ENCODE measurements at regions not wholly inside any gene's neighbourhood (a gene's known extent, or its start where the extent isn't known, plus 50 kb on each side); places are given as distances from the start of the nearest gene placed in this dataset.

DNA sequence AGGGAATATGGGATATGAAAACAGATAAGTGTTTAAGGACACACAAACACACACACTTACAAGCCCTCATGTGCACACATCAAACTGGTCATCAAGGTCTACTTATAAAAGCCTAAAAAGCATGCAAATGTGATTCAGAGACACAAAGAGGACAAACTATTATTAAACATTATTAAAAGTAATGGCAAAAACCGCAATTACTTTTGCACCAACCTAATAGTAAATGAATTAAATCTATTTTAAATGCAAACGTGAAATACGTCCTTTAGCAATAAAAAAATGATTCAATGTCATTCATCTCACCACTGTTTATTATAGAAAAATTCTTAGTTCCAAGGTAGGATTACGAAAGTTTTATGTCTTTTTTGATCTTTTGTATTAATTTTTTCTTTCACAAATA, 91.1 kb upstream of the ARMCX2 start:
- Histone ChIP-seq H3K9me3 (ENCODE audit: control insufficient read depth, insufficient read depth, low read depth, low read length) (no peaks in the 10 kb centered on the region), H3K36me3 (ENCODE audit: control insufficient read depth in 2 of 2, insufficient read depth in 1 of 2, low read length in 2 of 2) (no peaks in the 10 kb centered on the region), H3K4me3 (ENCODE audit: low read depth, low read length) (no peak overlapping the region), H3K27ac (ENCODE audit: extremely low read depth, low read depth, low read length) (no peak overlapping the region), H3K4me1 (ENCODE audit: control insufficient read depth, insufficient read depth, low read length) (no peaks in the 10 kb centered on the region)
- CTCF ChIA-PET, result no interaction called here
- no peak for TF ChIP-seq ZBTB44 (tag by site-specific recombination; IDR thresholded peaks at IDR 0.05)
- no peak for TF ChIP-seq ELK4 (IDR thresholded peaks at IDR 0.05; ENCODE audit: borderline replicate concordance, low read depth, low read length)
- no peak for TF ChIP-seq ZNF555 (tag by site-specific recombination; conservative IDR thresholded peaks at IDR 0.05)
- TF ChIP-seq, protein P1, sequence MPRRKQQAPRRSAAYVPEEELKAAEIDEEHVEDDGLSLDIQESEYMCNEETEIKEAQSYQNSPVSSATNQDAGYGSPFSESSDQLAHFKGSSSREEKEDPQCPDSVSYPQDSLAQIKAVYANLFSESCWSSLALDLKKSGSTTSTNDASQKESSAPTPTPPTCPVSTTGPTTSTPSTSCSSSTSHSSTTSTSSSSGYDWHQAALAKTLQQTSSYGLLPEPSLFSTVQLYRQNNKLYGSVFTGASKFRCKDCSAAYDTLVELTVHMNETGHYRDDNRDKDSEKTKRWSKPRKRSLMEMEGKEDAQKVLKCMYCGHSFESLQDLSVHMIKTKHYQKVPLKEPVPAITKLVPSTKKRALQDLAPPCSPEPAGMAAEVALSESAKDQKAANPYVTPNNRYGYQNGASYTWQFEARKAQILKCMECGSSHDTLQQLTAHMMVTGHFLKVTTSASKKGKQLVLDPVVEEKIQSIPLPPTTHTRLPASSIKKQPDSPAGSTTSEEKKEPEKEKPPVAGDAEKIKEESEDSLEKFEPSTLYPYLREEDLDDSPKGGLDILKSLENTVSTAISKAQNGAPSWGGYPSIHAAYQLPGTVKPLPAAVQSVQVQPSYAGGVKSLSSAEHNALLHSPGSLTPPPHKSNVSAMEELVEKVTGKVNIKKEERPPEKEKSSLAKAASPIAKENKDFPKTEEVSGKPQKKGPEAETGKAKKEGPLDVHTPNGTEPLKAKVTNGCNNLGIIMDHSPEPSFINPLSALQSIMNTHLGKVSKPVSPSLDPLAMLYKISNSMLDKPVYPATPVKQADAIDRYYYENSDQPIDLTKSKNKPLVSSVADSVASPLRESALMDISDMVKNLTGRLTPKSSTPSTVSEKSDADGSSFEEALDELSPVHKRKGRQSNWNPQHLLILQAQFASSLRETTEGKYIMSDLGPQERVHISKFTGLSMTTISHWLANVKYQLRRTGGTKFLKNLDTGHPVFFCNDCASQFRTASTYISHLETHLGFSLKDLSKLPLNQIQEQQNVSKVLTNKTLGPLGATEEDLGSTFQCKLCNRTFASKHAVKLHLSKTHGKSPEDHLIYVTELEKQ (tag by site-specific recombination; IDR thresholded peaks at IDR 0.05; ENCODE audit: borderline replicate concordance), result no peak
- TF ChIP-seq GLIS1 (tag by site-specific recombination; IDR thresholded peaks at IDR 0.05), result no peak
- no peak for TF ChIP-seq MEIS1 (CRISPR knock-in tag; IDR thresholded peaks at IDR 0.05; ENCODE audit: borderline replicate concordance)
- TF ChIP-seq, protein P2, sequence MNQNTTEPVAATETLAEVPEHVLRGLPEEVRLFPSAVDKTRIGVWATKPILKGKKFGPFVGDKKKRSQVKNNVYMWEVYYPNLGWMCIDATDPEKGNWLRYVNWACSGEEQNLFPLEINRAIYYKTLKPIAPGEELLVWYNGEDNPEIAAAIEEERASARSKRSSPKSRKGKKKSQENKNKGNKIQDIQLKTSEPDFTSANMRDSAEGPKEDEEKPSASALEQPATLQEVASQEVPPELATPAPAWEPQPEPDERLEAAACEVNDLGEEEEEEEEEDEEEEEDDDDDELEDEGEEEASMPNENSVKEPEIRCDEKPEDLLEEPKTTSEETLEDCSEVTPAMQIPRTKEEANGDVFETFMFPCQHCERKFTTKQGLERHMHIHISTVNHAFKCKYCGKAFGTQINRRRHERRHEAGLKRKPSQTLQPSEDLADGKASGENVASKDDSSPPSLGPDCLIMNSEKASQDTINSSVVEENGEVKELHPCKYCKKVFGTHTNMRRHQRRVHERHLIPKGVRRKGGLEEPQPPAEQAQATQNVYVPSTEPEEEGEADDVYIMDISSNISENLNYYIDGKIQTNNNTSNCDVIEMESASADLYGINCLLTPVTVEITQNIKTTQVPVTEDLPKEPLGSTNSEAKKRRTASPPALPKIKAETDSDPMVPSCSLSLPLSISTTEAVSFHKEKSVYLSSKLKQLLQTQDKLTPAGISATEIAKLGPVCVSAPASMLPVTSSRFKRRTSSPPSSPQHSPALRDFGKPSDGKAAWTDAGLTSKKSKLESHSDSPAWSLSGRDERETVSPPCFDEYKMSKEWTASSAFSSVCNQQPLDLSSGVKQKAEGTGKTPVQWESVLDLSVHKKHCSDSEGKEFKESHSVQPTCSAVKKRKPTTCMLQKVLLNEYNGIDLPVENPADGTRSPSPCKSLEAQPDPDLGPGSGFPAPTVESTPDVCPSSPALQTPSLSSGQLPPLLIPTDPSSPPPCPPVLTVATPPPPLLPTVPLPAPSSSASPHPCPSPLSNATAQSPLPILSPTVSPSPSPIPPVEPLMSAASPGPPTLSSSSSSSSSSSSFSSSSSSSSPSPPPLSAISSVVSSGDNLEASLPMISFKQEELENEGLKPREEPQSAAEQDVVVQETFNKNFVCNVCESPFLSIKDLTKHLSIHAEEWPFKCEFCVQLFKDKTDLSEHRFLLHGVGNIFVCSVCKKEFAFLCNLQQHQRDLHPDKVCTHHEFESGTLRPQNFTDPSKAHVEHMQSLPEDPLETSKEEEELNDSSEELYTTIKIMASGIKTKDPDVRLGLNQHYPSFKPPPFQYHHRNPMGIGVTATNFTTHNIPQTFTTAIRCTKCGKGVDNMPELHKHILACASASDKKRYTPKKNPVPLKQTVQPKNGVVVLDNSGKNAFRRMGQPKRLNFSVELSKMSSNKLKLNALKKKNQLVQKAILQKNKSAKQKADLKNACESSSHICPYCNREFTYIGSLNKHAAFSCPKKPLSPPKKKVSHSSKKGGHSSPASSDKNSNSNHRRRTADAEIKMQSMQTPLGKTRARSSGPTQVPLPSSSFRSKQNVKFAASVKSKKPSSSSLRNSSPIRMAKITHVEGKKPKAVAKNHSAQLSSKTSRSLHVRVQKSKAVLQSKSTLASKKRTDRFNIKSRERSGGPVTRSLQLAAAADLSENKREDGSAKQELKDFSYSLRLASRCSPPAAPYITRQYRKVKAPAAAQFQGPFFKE (tag by site-specific recombination; IDR thresholded peaks at IDR 0.05; ENCODE audit: borderline replicate concordance), result no peak
- no peak for TF ChIP-seq ZNF792 (tag by site-specific recombination; IDR thresholded peaks at IDR 0.05)
- TF ChIP-seq ZBTB11 (tag by site-specific recombination; conservative IDR thresholded peaks at IDR 0.05; ENCODE audit: low read depth), result no peak
- no peak for TF ChIP-seq ZNF791 (tag by site-specific recombination; IDR thresholded peaks at IDR 0.05)
- no peak for TF ChIP-seq ZBTB7A (tag by site-specific recombination; IDR thresholded peaks at IDR 0.05; ENCODE audit: low read depth)
- TF ChIP-seq MYNN (tag by site-specific recombination; IDR thresholded peaks at IDR 0.05; ENCODE audit: borderline replicate concordance), result no peak
- TF ChIP-seq ZBTB48 (tag by site-specific recombination; IDR thresholded peaks at IDR 0.05), result no peak
- no peak for TF ChIP-seq ZNF37A (tag by site-specific recombination; IDR thresholded peaks at IDR 0.05)
- no peak for TF ChIP-seq ZNF132 (tag by site-specific recombination; IDR thresholded peaks at IDR 0.05; ENCODE audit: borderline replicate concordance)
- no peak for TF ChIP-seq ZNF623 (tag by site-specific recombination; IDR thresholded peaks at IDR 0.05)
- POLR2A ChIA-PET, result no interaction called here
